ENCODE measurements at regions not wholly inside any gene's neighbourhood (a gene's known extent, or its start where the extent isn't known, plus 50 kb on each side); places are given as distances from the start of the nearest gene placed in this dataset.

DNA sequence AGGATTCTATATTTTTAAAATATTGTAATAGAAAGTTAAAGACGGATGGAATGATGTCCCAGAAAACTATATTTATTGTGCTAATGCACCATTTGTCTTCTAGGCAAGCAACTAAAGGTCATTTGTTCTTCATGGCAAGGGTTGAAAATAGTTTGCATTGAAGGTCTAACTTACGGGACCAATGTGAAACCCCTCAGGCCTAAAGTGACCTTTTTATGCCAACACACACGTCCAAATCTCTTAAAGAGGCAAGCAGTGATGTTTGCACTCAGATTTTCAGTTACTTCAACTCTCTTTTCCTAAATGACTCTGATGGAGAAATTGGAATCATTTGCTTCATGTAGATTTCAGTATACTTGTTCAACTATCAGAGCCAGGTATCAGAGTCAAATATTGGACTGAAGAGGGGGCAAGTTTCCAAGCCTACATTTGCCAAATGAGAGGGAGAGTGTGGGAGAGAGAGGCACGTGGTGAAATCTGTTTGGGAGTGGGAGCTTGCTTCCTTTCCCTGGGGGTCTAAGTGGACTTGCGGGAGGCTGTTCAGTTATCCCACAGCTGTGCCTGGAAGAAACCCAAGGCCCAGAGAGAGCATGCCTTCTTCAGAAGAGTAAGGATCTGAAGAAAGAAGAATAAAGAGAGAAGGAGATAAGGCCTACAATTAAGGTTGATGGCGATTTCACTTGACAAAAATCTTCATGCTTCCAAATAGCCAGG, 459.8 kb downstream of the BCAT1 start:
- no peak for FAIRE-seq
- no peaks in the 10 kb centered on the region for H4K20me1 ChIP-seq (ENCODE audit: control insufficient read depth, extremely low read depth, insufficient read depth, low read length)
- dilution Hi-C loops (cut with MboI; ENCODE audit: extremely low pct_ligation_motif_present, low sequenced_read_pairs), result no loop called here

DNA sequence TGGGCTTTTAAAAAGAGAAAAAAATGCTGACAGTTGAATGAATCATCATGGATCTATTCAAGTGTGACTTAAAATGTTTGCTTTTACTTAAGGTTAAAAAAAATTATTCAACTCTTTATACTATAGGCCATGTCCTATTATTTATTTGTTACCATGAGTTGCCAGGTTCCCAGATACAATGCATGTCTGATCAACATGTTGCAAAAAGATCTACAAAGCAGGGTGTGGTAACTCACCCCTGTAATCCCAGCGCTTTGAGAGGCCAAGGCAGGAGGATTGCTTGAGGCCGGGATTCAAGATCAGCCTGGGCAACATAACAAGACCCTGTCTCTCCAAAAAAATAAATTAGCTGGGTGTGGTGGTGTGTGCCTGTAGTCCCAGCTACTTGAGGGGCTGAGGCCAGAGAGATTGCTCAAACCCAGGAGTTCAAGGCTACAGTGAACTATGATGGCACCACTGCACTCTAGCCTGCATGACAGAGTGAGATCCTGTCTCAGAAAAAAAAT, 460.8 kb downstream of the BCAT1 start:
- no peaks in the 10 kb centered on the region for H3K27me3 ChIP-seq (ENCODE audit: control insufficient read depth, extremely low read depth, insufficient read depth, low read length)
- H3K4me2 ChIP-seq (ENCODE audit: control insufficient read depth, extremely low read depth, insufficient read depth, low read depth, low read length), result no peak overlapping the region
- H3K4me1 ChIP-seq (ENCODE audit: control insufficient read depth, extremely low read depth, insufficient read depth, low read length), result peaks cover 7% of the 10 kb centered on the region
- no peaks in the 10 kb centered on the region for H3K36me3 ChIP-seq (ENCODE audit: control insufficient read depth in 2 of 2, extremely low read depth in 1 of 2, insufficient read depth in 2 of 2, low read length in 2 of 2)
- TF ChIP-seq, protein P1, sequence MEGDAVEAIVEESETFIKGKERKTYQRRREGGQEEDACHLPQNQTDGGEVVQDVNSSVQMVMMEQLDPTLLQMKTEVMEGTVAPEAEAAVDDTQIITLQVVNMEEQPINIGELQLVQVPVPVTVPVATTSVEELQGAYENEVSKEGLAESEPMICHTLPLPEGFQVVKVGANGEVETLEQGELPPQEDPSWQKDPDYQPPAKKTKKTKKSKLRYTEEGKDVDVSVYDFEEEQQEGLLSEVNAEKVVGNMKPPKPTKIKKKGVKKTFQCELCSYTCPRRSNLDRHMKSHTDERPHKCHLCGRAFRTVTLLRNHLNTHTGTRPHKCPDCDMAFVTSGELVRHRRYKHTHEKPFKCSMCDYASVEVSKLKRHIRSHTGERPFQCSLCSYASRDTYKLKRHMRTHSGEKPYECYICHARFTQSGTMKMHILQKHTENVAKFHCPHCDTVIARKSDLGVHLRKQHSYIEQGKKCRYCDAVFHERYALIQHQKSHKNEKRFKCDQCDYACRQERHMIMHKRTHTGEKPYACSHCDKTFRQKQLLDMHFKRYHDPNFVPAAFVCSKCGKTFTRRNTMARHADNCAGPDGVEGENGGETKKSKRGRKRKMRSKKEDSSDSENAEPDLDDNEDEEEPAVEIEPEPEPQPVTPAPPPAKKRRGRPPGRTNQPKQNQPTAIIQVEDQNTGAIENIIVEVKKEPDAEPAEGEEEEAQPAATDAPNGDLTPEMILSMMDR (optimal IDR thresholded peaks at IDR 0.05 in 1 of 3, IDR thresholded peaks at IDR 0.05 in 1 of 3, conservative IDR thresholded peaks at IDR 0.05 in 1 of 3; ENCODE audit: extremely low read depth in 1 of 3, insufficient read depth in 2 of 3, low read length in 3 of 3), result no peak
- no peak for TF ChIP-seq EZH2 (IDR thresholded peaks at IDR 0.05; ENCODE audit: low read length)
- DNase-seq (ENCODE audit: low read depth, low spot score), result no peak
- FAIRE-seq, result no peak
- H3K9me3 ChIP-seq (ENCODE audit: control insufficient read depth, low read depth, low read length), result no peaks in the 10 kb centered on the region
- no peaks in the 10 kb centered on the region for H4K20me1 ChIP-seq (ENCODE audit: control insufficient read depth, extremely low read depth, insufficient read depth, low read length)
- dilution Hi-C loops (cut with MboI; ENCODE audit: extremely low pct_ligation_motif_present, low sequenced_read_pairs), result no loop called here
- no peaks in the 10 kb centered on the region for H3K79me2 ChIP-seq (ENCODE audit: control insufficient read depth, insufficient read depth, low read length)
- peak overlapping the region; percentile 47 for H3K27ac ChIP-seq (ENCODE audit: control insufficient read depth, insufficient read depth, low read length)
- no peak overlapping the region for H3K4me3 ChIP-seq (ENCODE audit: control insufficient read depth in 2 of 3, extremely low read depth in 1 of 3, insufficient read depth in 2 of 3, low read depth in 1 of 3, low read length in 3 of 3)
- H2AFZ ChIP-seq (ENCODE audit: control insufficient read depth, low read length), result no peak overlapping the region
- H3K9ac ChIP-seq (ENCODE audit: control insufficient read depth, extremely low read depth, insufficient read depth, low read length), result no peak overlapping the region
- H3K9me1 ChIP-seq (ENCODE audit: control insufficient read depth, extremely low read depth, insufficient read depth, low read length), result no peaks in the 10 kb centered on the region

More for the DNA sequence above, 459.8 kb downstream of the BCAT1 start:
- H3K4me1 ChIP-seq (ENCODE audit: control insufficient read depth, extremely low read depth, insufficient read depth, low read length), result peaks cover 7% of the 10 kb centered on the region
- H3K4me3 ChIP-seq (ENCODE audit: control insufficient read depth in 2 of 3, extremely low read depth in 1 of 3, insufficient read depth in 2 of 3, low read depth in 1 of 3, low read length in 3 of 3), result no peak overlapping the region
- no peak overlapping the region for H2AFZ ChIP-seq (ENCODE audit: control insufficient read depth, low read length)
- H3K79me2 ChIP-seq (ENCODE audit: control insufficient read depth, insufficient read depth, low read length), result no peaks in the 10 kb centered on the region
- no peaks in the 10 kb centered on the region for H3K9me3 ChIP-seq (ENCODE audit: control insufficient read depth, low read depth, low read length)
- no peaks in the 10 kb centered on the region for H3K9me1 ChIP-seq (ENCODE audit: control insufficient read depth, extremely low read depth, insufficient read depth, low read length)
- H3K4me2 ChIP-seq (ENCODE audit: control insufficient read depth, extremely low read depth, insufficient read depth, low read depth, low read length), result no peak overlapping the region
- no peak overlapping the region for H3K27ac ChIP-seq (ENCODE audit: control insufficient read depth, insufficient read depth, low read length)
- no peak overlapping the region for H3K9ac ChIP-seq (ENCODE audit: control insufficient read depth, extremely low read depth, insufficient read depth, low read length)
- TF ChIP-seq, protein P1 (optimal IDR thresholded peaks at IDR 0.05 in 1 of 3, IDR thresholded peaks at IDR 0.05 in 1 of 3, conservative IDR thresholded peaks at IDR 0.05 in 1 of 3; ENCODE audit: extremely low read depth in 1 of 3, insufficient read depth in 2 of 3, low read length in 3 of 3), result no peak
- no peak for TF ChIP-seq EZH2 (IDR thresholded peaks at IDR 0.05; ENCODE audit: low read length)
- no peak for DNase-seq (ENCODE audit: low read depth, low spot score)
- H3K36me3 ChIP-seq (ENCODE audit: control insufficient read depth in 2 of 2, extremely low read depth in 1 of 2, insufficient read depth in 2 of 2, low read length in 2 of 2), result no peaks in the 10 kb centered on the region
- no peaks in the 10 kb centered on the region for H3K27me3 ChIP-seq (ENCODE audit: control insufficient read depth, extremely low read depth, insufficient read depth, low read length)

Measured in keratinocyte (primary cell).